OCI-LY7 (cell line): ENCODE measurements at regions not wholly inside any gene's neighbourhood (a gene's known extent, or its start where the extent isn't known, plus 50 kb on each side); places are given as distances from the start of the nearest gene placed in this dataset.
A peak's percentile ranks its signal among the peaks of the same experiment; 100 is the strongest.

Source experiments
- BruUV-seq: library from RNA; stranded (reverse); fragments of 400-500 nt; replicated peaks from 2 replicates; lab custom pipeline; 2021; lab: Mats Ljungman, UMichigan
- CTCF ChIA-PET: fragments of 300-600 bp; sonication (Branson Sonifier 250); formaldehyde crosslinking; loops from one replicate; lab custom pipeline; 2022; ENCODE audit warnings: antibody characterized with exemption; ENCODE audit not compliant: unreplicated experiment; lab: Charles Lee
- POLR2A ChIA-PET: fragments of 300-600 bp; sonication (Branson Sonifier 250); formaldehyde crosslinking; loops from one replicate; lab custom pipeline; 2022; ENCODE audit warnings: antibody characterized with exemption; lab: Charles Lee
- DNase-seq: peaks from one replicate; pipeline ENCODE4 v3.0.0-alpha.2; 2015; ENCODE audit warnings: low spot score
- H2AFZ ChIP-seq: fragments of 200-600 bp; sonication (generic), shearing (Covaris generic); 2 replicates; pipeline ENCODE4 v1.6.1; 2014; ENCODE audit warnings: mild to moderate bottlenecking, antibody characterized with exemption, low read length, moderate library complexity
- H3K27ac ChIP-seq: fragments of 200-600 bp; sonication (generic); 2 replicates; pipeline ENCODE4 v1.5.1; 2014; ENCODE audit warnings: mixed run types, low read depth, mild to moderate bottlenecking, moderate library complexity, low read length, inconsistent platforms; ENCODE audit not compliant: poor library complexity, severe bottlenecking
- H3K36me3 ChIP-seq: fragments of 200-600 bp; sonication (generic); 2 replicates; pipeline ENCODE4 v1.6.1; 2014; ENCODE audit warnings: mild to moderate bottlenecking, antibody characterized with exemption, low read length, moderate library complexity, mixed read lengths; ENCODE audit not compliant: insufficient read depth
- H3K4me1 ChIP-seq: fragments of 200-600 bp; sonication (generic); 2 replicates; pipeline ENCODE4 v1.5.1; 2014; ENCODE audit warnings: mild to moderate bottlenecking, low read length; ENCODE audit not compliant: insufficient read depth, poor library complexity, severe bottlenecking
- H3K4me2 ChIP-seq: fragments of 200-600 bp; sonication (generic); 2 replicates; pipeline ENCODE4 v1.6.1; 2014; ENCODE audit warnings: mild to moderate bottlenecking, low read length
- H3K4me3 ChIP-seq: fragments of 200-600 bp; sonication (generic); 2 replicates; pipeline ENCODE4 v1.5.1; 2014; ENCODE audit warnings: mild to moderate bottlenecking, low read depth, low read length; ENCODE audit not compliant: poor library complexity, severe bottlenecking
- H3K79me2 ChIP-seq: fragments of 200-600 bp; sonication (generic); 2 replicates; pipeline ENCODE4 v1.6.1; 2016; ENCODE audit warnings: low read depth, mild to moderate bottlenecking, low read length, moderate library complexity, mixed read lengths; ENCODE audit not compliant: insufficient read depth
- H3K9me2 ChIP-seq: fragments of 200-600 bp; sonication (generic); 2 replicates; pipeline ENCODE4 v1.6.1; 2016; ENCODE audit warnings: mild to moderate bottlenecking, low read length, mixed read lengths; ENCODE audit not compliant: insufficient read depth
- H3K9me3 ChIP-seq: fragments of 200-600 bp; sonication (generic); 2 replicates; pipeline ENCODE4 v1.6.1; 2014; ENCODE audit warnings: mild to moderate bottlenecking, mixed run types, low read length, mixed read lengths
- H4K20me1 ChIP-seq: fragments of 200-600 bp; sonication (generic); 2 replicates; pipeline ENCODE4 v1.6.1; 2014; ENCODE audit warnings: mild to moderate bottlenecking, antibody characterized with exemption, low read length, moderate library complexity, mixed read lengths; ENCODE audit not compliant: insufficient read depth
- EZH2phosphoT487 ChIP-seq: fragments of 200-600 bp; sonication (generic); IDR thresholded peaks from 2 replicates; pipeline ENCODE4 v1.6.1; 2018; ENCODE audit warnings: low read depth, borderline replicate concordance, mild to moderate bottlenecking, mixed run types, antibody characterized with exemption, low read length, moderate library complexity, mixed read lengths
- intact Hi-C: fragments of 100-400 bp; cut with micrococcal nuclease; formaldehyde crosslinking; loops from one replicate; pipeline ENCODE4 v1.10.0; 2022; ENCODE audit not compliant: unreplicated experiment
- TF ChIP-seq, protein P1 (sequence below): fragments of 200-600 bp; sonication (generic); conservative IDR thresholded peaks from 2 replicates; pipeline ENCODE4 v1.5.1; 2014; ENCODE audit warnings: mild to moderate bottlenecking, antibody characterized with exemption, low read length, moderate library complexity, mixed read lengths

DNA sequence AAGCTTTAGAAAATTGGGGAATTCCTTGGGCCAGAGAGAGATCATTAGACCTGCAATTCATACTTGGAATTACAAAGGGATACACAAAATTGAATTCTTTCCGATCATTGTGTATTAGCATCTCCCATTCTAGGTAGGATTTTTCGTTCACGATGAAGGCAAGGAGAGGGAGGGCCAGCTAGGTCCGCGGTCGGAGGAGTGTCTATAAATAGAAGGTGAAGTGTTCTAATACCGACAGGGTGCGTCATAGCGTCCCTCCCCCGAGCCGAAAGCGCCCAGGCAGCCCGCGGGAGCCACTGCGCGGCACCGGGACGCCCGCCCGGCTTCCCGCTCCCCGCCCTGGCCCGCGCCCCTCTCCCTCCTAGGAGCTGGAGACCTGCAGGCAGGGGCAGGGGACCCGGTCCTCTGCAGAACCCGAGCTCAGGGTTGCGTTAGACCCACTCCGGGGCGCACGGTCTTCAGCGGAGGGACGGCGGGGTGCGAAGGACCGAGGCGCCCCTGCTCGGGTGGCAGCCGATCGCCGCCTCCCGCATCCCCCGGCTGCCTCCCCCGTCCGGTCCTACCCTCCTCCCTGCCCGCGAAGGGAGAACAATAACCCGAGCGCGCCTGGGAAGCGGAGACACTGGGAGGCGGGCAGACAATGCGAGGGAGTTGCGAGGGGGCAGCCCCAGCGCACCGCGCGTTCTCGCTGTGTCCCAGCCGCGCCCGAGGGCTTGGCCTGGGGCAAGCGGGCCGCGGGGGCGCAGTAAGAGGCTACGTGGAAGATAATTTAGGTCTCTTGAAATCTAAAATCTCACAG lies 114.2 kb upstream of the SERTAD2 start:
- H4K20me1 ChIP-seq = no peaks in the 10 kb centered on the region
- ChIA-PET CTCF (no interaction called here), POLR2A (interaction anchor here (0.6 to 3.9 kb wide), 5 partner anchors 16 to 285 kb away, joined by 3 to 21 read pairs (median 4); no protein-coding TSS in a partner anchor)
- H3K79me2 ChIP-seq = no peaks in the 10 kb centered on the region
- BruUV-seq = no TSS peak
- H3K4me3 ChIP-seq = peak overlapping the region; percentile 69
- DNase-seq = peak; percentile 78
- no peaks in the 10 kb centered on the region for H3K9me3 ChIP-seq
- TF ChIP-seq, protein P1, sequence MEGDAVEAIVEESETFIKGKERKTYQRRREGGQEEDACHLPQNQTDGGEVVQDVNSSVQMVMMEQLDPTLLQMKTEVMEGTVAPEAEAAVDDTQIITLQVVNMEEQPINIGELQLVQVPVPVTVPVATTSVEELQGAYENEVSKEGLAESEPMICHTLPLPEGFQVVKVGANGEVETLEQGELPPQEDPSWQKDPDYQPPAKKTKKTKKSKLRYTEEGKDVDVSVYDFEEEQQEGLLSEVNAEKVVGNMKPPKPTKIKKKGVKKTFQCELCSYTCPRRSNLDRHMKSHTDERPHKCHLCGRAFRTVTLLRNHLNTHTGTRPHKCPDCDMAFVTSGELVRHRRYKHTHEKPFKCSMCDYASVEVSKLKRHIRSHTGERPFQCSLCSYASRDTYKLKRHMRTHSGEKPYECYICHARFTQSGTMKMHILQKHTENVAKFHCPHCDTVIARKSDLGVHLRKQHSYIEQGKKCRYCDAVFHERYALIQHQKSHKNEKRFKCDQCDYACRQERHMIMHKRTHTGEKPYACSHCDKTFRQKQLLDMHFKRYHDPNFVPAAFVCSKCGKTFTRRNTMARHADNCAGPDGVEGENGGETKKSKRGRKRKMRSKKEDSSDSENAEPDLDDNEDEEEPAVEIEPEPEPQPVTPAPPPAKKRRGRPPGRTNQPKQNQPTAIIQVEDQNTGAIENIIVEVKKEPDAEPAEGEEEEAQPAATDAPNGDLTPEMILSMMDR = peak; percentile 40; the same call in 1 of the 2 replicates
- TF ChIP-seq EZH2phosphoT487 = no peak
- H3K27ac ChIP-seq = peak overlapping the region; percentile 16
- H2AFZ ChIP-seq = peak overlapping the region; percentile 96
- no peaks in the 10 kb centered on the region for H3K9me2 ChIP-seq
- H3K4me2 ChIP-seq = peak overlapping the region; percentile 89
- intact Hi-C loops = loop anchor here (1.0 to 5.0 kb wide), 3 partner anchors 17 to 94 kb away; no protein-coding TSS in a partner anchor
- peaks cover 34% of the 10 kb centered on the region for H3K4me1 ChIP-seq
- H3K36me3 ChIP-seq = no peaks in the 10 kb centered on the region

DNA sequence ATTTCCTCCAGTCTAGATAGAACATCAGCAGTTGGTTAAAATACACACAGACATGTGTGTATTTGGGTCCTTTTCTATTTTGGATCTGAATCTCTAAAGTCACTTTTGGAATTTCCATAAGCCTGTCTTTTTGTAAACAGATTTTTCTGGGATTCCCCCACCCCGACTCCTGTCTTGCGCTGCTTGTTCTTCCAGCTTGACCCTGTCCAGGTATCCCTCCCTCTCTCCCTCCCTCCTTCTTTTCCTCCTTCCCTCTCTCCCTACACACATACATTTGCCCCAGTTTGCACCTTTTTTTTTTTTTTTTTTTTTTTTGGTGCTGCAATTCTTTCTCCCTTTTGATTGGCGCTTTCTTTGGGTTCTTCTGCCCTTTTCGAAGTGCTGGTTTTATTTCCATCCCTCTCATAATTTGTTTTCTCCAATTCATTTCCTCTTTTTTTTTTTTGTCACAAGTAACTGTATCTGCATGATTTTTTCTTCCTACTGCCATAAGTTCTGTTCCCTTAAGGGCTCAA lies 114.8 kb upstream of the SERTAD2 start:
- Histone ChIP-seq H4K20me1 (no peaks in the 10 kb centered on the region), H3K9me2 (no peaks in the 10 kb centered on the region), H3K4me2 (peak overlapping the region; percentile 89), H3K9me3 (no peaks in the 10 kb centered on the region), H3K36me3 (no peaks in the 10 kb centered on the region), H2AFZ (peak overlapping the region; percentile 96), H3K4me3 (peak overlapping the region; percentile 69), H3K27ac (peak overlapping the region; percentile 16), H3K79me2 (no peaks in the 10 kb centered on the region), H3K4me1 (peaks cover 34% of the 10 kb centered on the region)
- no peak for TF ChIP-seq EZH2phosphoT487
- TF ChIP-seq, protein P1 = no peak
- POLR2A ChIA-PET = interaction anchor here (1.4 to 3.9 kb wide), 3 partner anchors 11 to 21 kb away, joined by 5 to 21 read pairs (median 8); no protein-coding TSS in a partner anchor
- intact Hi-C loops = loop anchor here (1.0 to 5.0 kb wide), 2 partner anchors 41 to 94 kb away; no protein-coding TSS in a partner anchor
- DNase-seq = peak; percentile 13
- no TSS peak for BruUV-seq
- CTCF ChIA-PET = no interaction called here
